ENCODE measurements at regions not wholly inside any gene's neighbourhood (a gene's known extent, or its start where the extent isn't known, plus 50 kb on each side); places are given as distances from the start of the nearest gene placed in this dataset.
"Not testable (repeated sequence)": the region's sequence is repeated elsewhere in the genome, so short reads cannot be mapped to it uniquely, and the experiment has no call there.

DNA sequence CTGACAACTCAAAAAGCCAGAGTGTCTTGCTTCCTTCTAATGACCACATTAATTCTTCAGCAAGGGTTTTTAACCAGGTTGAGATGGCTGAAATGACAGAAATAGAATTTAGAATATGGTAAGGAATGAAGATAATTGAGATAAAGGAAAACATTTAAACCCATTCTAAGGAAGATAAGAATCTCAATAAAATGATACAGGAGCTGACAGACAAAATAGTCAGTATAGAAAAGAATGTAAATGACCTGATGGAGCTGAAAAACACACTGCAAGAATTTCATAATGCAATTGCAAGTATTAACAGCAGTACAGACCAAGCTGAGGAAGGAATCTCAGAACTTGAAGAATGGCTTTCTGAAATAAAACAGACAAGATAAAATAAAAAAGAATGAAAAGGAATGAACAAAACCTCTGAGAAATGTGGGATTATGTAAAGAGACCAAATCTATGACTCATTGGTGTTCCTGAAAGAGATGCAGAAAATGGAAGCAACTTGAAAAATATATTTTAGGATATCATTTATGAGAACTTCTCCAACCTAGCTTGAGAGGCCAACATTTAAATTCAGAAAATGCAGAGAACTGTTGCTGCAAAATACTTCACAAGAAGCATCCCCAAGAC lies 87.1 kb downstream of the SAMD9 start:
- peaks cover 18% of the 10 kb centered on the region for H3K27me3 Mint-ChIP-seq
- no peak for DNase-seq
- intact Hi-C loops (cut with micrococcal nuclease), result no loop called here
- POLR2A ChIA-PET, result no interaction called here
- CTCF ChIA-PET, result no interaction called here
- H3K4me3 Mint-ChIP-seq, result no peak overlapping the region
- no peak overlapping the region for H3K27ac Mint-ChIP-seq
- H3K36me3 Mint-ChIP-seq, result peaks cover 11% of the 10 kb centered on the region
- peaks cover 17% of the 10 kb centered on the region for H3K9me3 Mint-ChIP-seq
- peaks cover 4% of the 10 kb centered on the region for H3K4me1 Mint-ChIP-seq (ENCODE audit: low read depth)

- Mint-ChIP-seq H3K4me3 (no peak overlapping the region), H3K27ac (no peak overlapping the region), H3K4me1 (ENCODE audit: low read depth) (peaks cover 5% of the 10 kb centered on the region), H3K36me3 (peaks cover 11% of the 10 kb centered on the region), H3K27me3 (peaks cover 22% of the 10 kb centered on the region), H3K9me3 (peaks cover 17% of the 10 kb centered on the region)
- intact Hi-C loops (cut with micrococcal nuclease), result no loop called here
- ChIA-PET POLR2A (no interaction called here), CTCF (interaction anchor here (1.5 kb wide), 1 partner anchor 504 kb away, joined by 3 read pairs; no protein-coding TSS in a partner anchor)
- DNase-seq, result no peak
These were observed 88.7 kb downstream of the SAMD9 start for GRCh38 chr7:93029056-93029455.

GRCh38 chr7:93028610-93029009 lies 89.2 kb downstream of the SAMD9 start:
- Mint-ChIP-seq H3K36me3 (peaks cover 11% of the 10 kb centered on the region), H3K27ac (no peak overlapping the region), H3K9me3 (peaks cover 17% of the 10 kb centered on the region), H3K4me3 (no peak overlapping the region), H3K4me1 (ENCODE audit: low read depth) (peaks cover 5% of the 10 kb centered on the region), H3K27me3 (peaks cover 22% of the 10 kb centered on the region)
- POLR2A ChIA-PET, result no interaction called here
- intact Hi-C loops (cut with micrococcal nuclease), result no loop called here
- no peak for DNase-seq
- CTCF ChIA-PET, result interaction anchor here (1.5 kb wide), 1 partner anchor 504 kb away, joined by 3 read pairs; no protein-coding TSS in a partner anchor

DNA sequence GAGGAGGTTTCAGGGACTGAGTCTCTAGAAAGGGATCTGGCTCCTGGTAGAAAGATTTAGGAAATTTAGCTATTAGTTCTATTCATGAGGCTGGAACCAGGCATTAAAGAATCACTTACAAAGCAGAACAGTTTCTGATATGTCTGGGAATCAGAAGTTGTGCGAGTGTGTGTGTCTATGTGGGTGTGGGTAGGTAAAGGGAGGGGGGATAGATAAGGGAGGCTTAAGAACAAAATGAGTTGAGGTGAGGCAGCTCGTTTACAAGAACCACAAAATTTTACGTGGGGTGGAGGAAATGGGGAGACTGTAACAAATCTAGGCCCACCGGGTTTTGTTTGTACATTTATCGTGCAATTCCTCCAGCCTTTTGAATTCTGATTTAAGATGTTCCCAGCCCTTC lies 90.7 kb downstream of the SAMD9 start:
- peaks cover 22% of the 10 kb centered on the region for H3K27me3 Mint-ChIP-seq
- H3K9me3 Mint-ChIP-seq, result peaks cover 11% of the 10 kb centered on the region
- no peak overlapping the region for H3K27ac Mint-ChIP-seq
- H3K36me3 Mint-ChIP-seq, result peaks cover 9% of the 10 kb centered on the region
- CTCF ChIA-PET, result interaction anchor here (0.6 kb wide), 1 partner anchor 36 kb away, joined by 3 read pairs; no protein-coding TSS in a partner anchor
- POLR2A ChIA-PET, result no interaction called here
- H3K4me1 Mint-ChIP-seq (ENCODE audit: low read depth), result peaks cover 5% of the 10 kb centered on the region
- DNase-seq, result no peak
- no peak overlapping the region for H3K4me3 Mint-ChIP-seq
- intact Hi-C loops (cut with micrococcal nuclease), result loop anchor here (2.0 kb wide), 1 partner anchor 60 kb away; no protein-coding TSS in a partner anchor

DNA sequence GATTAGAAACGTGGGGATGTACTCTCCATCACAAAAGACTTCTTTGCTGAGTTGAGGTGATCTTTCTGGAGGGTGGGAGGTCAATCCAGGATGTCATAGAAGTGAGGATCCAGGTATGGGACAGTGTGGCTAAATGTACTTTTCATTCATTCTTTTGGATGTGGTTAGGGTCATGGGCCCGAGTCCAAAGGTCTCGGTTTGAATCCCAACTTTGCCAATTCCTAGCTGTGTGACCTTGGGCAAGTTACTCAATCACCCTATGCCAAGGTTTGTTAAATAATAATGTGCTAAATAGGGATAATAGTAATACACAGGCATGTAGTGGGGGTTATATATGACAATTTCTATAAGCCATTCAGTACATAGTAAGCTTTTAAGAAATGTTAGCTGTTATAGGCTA lies 91.4 kb downstream of the SAMD9 start:
- ChIA-PET POLR2A (no interaction called here), CTCF (interaction anchor here (0.6 kb wide), 1 partner anchor 35 kb away, joined by 3 read pairs; no protein-coding TSS in a partner anchor)
- no peak overlapping the region for H3K4me3 Mint-ChIP-seq
- H3K4me1 Mint-ChIP-seq (ENCODE audit: low read depth), result peaks cover 5% of the 10 kb centered on the region
- peaks cover 22% of the 10 kb centered on the region for H3K27me3 Mint-ChIP-seq
- H3K27ac Mint-ChIP-seq, result no peak overlapping the region
- intact Hi-C loops (cut with micrococcal nuclease), result loop anchor here (2.0 kb wide), 1 partner anchor 60 kb away; no protein-coding TSS in a partner anchor
- H3K9me3 Mint-ChIP-seq, result peaks cover 6% of the 10 kb centered on the region
- peaks cover 5% of the 10 kb centered on the region for H3K36me3 Mint-ChIP-seq
- DNase-seq, result no peak

DNA sequence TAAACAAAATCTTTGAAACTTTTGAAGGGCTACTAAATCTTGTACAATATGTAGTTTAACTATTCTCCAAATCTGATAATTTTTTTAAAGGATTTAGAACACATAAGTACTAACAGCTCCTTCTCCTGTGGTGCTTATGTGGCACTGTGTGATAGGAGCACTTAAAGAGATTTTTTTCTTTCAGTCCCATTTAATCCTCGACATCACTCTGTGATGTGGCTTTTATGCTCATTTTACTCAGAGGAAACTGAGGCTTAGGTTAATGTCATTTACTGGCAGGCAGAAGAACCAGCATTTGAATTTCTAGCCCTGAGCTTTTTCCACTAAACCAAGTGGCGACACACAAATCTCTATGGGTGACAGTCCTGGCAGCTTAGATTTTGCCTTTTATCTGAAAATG lies 92.4 kb downstream of the SAMD9 start:
- no peak overlapping the region for H3K27ac Mint-ChIP-seq
- CTCF ChIA-PET, result interaction anchor here (0.9 kb wide), 1 partner anchor 14 kb away, joined by 3 read pairs; no protein-coding TSS in a partner anchor
- intact Hi-C loops (cut with micrococcal nuclease), result no loop called here
- peaks cover 5% of the 10 kb centered on the region for H3K4me1 Mint-ChIP-seq (ENCODE audit: low read depth)
- no peak overlapping the region for H3K4me3 Mint-ChIP-seq
- no peaks in the 10 kb centered on the region for H3K36me3 Mint-ChIP-seq
- H3K9me3 Mint-ChIP-seq, result no peaks in the 10 kb centered on the region
- no peak for DNase-seq
- POLR2A ChIA-PET, result no interaction called here
- peaks cover 20% of the 10 kb centered on the region for H3K27me3 Mint-ChIP-seq

GRCh38 chr7:93022931-93023478 lies 94.8 kb downstream of the SAMD9 start:
- H3K27ac Mint-ChIP-seq; H3K36me3 Mint-ChIP-seq; CTCF ChIA-PET; POLR2A ChIA-PET; intact Hi-C loops (cut with micrococcal nuclease); H3K4me3 Mint-ChIP-seq; H3K9me3 Mint-ChIP-seq; DNase-seq; H3K4me1 Mint-ChIP-seq (ENCODE audit: low read depth): not testable (repeated sequence)
- peaks cover 16% of the 10 kb centered on the region for H3K27me3 Mint-ChIP-seq

GRCh38 chr7:93021748-93022147 lies 96.0 kb downstream of the SAMD9 start:
- POLR2A ChIA-PET, result no interaction called here
- H3K36me3 Mint-ChIP-seq, result no peaks in the 10 kb centered on the region
- H3K4me3 Mint-ChIP-seq, result no peak overlapping the region
- no peak overlapping the region for H3K27ac Mint-ChIP-seq
- H3K9me3 Mint-ChIP-seq, result no peaks in the 10 kb centered on the region
- DNase-seq, result no peak
- intact Hi-C loops (cut with micrococcal nuclease), result no loop called here
- H3K27me3 Mint-ChIP-seq, result peaks cover 11% of the 10 kb centered on the region
- H3K4me1 Mint-ChIP-seq (ENCODE audit: low read depth), result peaks cover 5% of the 10 kb centered on the region
- CTCF ChIA-PET, result no interaction called here

DNA sequence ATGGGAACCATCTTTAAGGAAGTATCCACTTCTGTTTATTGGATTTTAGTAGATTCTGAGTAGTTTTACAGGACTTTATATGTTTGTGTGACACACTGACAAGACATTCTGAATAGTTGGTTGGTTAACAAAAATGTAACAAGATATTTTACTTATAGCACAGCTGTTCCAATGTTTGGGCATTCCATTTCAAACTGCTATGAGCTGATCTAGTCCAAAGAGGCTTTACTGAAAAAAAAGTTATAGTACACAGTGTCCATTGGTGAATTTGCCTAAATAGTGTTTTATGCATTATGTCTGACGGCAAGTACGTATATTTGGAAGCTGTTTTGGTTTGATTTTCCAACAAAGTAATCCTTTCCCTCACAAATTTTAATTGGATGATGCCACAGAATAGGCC lies 99.1 kb downstream of the SAMD9 start:
- CTCF ChIA-PET, result interaction anchor here (0.6 kb wide), 1 partner anchor 155 kb away, joined by 3 read pairs; no protein-coding TSS in a partner anchor
- no peaks in the 10 kb centered on the region for H3K9me3 Mint-ChIP-seq
- intact Hi-C loops (cut with micrococcal nuclease), result no loop called here

DNA sequence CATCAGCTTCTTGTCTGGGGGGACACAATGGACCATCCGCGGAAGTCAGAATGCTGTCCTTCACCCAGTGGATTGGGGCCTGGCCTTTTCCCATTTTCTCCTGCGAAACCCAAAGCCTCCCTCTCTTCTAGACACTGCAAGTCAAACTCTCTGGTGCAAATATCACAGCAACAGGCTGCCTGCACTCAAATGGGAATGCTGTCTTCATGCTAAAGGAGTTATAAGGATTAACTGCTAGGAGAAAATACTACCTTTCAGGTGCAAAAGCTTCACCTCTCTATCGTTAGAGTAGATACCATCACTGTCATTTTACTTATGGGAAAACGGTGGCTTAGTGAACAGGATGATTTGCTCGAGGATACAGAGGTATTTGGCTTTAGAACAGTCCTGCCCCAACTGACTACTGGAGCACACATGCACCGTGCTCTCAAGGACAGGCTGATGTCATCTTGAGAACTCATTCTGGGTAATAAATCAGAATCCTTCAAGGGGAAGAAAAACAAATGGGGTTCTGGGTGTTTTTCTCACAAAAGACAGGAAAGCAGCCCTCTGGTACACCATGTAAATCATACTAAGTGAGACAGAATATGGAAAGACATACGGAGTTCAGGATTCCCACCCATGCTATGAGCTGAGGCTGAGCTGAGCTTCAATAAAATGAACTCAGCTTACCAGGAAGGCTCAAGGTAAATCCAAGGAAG lies 100.9 kb downstream of the SAMD9 start:
- Mint-ChIP-seq H3K27me3 (no peaks in the 10 kb centered on the region), H3K36me3 (no peaks in the 10 kb centered on the region), H3K4me1 (ENCODE audit: low read depth) (no peaks in the 10 kb centered on the region), H3K27ac (no peak overlapping the region), H3K9me3 (no peaks in the 10 kb centered on the region), H3K4me3 (no peak overlapping the region)
- ChIA-PET CTCF (no interaction called here), POLR2A (no interaction called here)
- intact Hi-C loops (cut with micrococcal nuclease), result no loop called here
- DNase-seq, result no peak

More for the DNA sequence above, 99.1 kb downstream of the SAMD9 start:
- H3K4me1 Mint-ChIP-seq (ENCODE audit: low read depth), result no peaks in the 10 kb centered on the region
- no peak overlapping the region for H3K4me3 Mint-ChIP-seq
- no peak overlapping the region for H3K27ac Mint-ChIP-seq
- H3K27me3 Mint-ChIP-seq, result no peaks in the 10 kb centered on the region
- no peak for DNase-seq
- H3K36me3 Mint-ChIP-seq, result no peaks in the 10 kb centered on the region
- POLR2A ChIA-PET, result no interaction called here

GRCh38 chr7:93015779-93016481 lies 101.8 kb downstream of the SAMD9 start:
- ChIA-PET POLR2A (no interaction called here), CTCF (interaction anchor here (0.7 kb wide), 1 partner anchor 343 kb away, joined by 3 read pairs; no protein-coding TSS in a partner anchor)
- H3K4me1 Mint-ChIP-seq (ENCODE audit: low read depth), result no peaks in the 10 kb centered on the region
- intact Hi-C loops (cut with micrococcal nuclease), result no loop called here
- no peak overlapping the region for H3K27ac Mint-ChIP-seq
- H3K36me3 Mint-ChIP-seq, result no peaks in the 10 kb centered on the region
- H3K9me3 Mint-ChIP-seq, result no peaks in the 10 kb centered on the region
- peaks cover 4% of the 10 kb centered on the region for H3K27me3 Mint-ChIP-seq
- DNase-seq, result no peak
- H3K4me3 Mint-ChIP-seq, result no peak overlapping the region

DNA sequence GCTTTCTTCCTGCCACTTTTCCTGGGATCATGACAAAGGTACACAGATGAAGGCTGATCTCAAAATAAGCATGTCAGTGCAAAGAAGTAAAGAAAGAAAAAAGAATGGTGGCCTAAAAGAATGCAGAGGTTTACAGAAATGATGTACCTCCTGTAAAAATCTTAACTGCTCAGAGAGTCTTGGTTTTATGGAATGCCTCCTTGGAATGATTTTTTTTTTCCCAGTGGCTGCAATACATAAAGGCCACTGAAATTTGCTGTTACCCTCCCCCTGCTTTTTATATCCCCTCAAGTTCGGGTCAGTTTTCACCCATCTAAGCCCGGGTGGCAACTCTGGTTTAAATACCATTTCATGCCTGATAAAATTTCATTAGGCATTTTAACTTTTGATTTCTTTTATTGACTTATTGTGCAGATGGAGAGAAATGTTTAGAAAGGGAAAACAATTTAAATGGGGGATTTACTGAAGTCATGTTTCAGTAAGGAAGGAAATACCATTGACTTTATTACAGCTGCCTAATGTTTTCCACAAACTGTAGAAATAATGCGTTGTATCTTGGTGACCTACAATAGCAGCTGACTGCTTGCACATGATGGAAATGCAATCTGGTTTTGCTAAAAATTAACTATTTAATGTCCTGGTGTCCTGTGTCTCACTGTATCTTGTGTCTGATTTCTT lies 102.5 kb downstream of the SAMD9 start:
- DNase-seq, result no peak
- intact Hi-C loops (cut with micrococcal nuclease), result no loop called here
- no peak overlapping the region for H3K27ac Mint-ChIP-seq
- H3K4me1 Mint-ChIP-seq (ENCODE audit: low read depth), result no peaks in the 10 kb centered on the region
- H3K36me3 Mint-ChIP-seq, result no peaks in the 10 kb centered on the region
- ChIA-PET POLR2A (no interaction called here), CTCF (no interaction called here)
- H3K9me3 Mint-ChIP-seq, result no peaks in the 10 kb centered on the region
- H3K4me3 Mint-ChIP-seq, result no peak overlapping the region
- H3K27me3 Mint-ChIP-seq, result peaks cover 4% of the 10 kb centered on the region
